ENCODE measurements at regions not wholly inside any gene's neighbourhood (a gene's known extent, or its start where the extent isn't known, plus 50 kb on each side); places are given as distances from the start of the nearest gene placed in this dataset.
"Not testable (repeated sequence)": the region's sequence is repeated elsewhere in the genome, so short reads cannot be mapped to it uniquely, and the experiment has no call there.

- TF ChIP-seq CTCF, POLR2A, EP300 (IDR thresholded peaks at IDR 0.05): not testable (repeated sequence)
Observed at GRCh38 chr7:50887061-50887460, 104.4 kb upstream of the GRB10 start.
